Vagina (tissue), 2 donors: ENCODE measurements at regions not wholly inside any gene's neighbourhood (a gene's known extent, or its start where the extent isn't known, plus 50 kb on each side); places are given as distances from the start of the nearest gene placed in this dataset.

Experiments
- CTCF ChIP-seq, 3 experiments: fragments of 450-650 bp in 2 of 3; fragments of 200-600 bp in 1 of 3; sonication (generic) in 1 of 3; IDR thresholded peaks; one replicate each; pipeline ENCODE4 v1.5.1; 2017 to 2019; ENCODE audit warnings: antibody characterized with exemption in 3 of 3, mild to moderate bottlenecking in 2 of 3, moderate library complexity in 2 of 3
- POLR2A ChIP-seq, 2 donors: fragments of 450-650 bp; IDR thresholded peaks; one replicate each; pipeline ENCODE4 v1.6.1; 2017; ENCODE audit warnings: antibody characterized with exemption in 2 of 2, mild to moderate bottlenecking in 2 of 2, moderate library complexity in 2 of 2
- POLR2AphosphoS5 ChIP-seq, 2 donors: sonication (generic); formaldehyde crosslinking; IDR thresholded peaks; one replicate each; pipeline ENCODE4 v1.9.0; 2017; ENCODE audit warnings: antibody characterized with exemption in 2 of 2, mild to moderate bottlenecking in 2 of 2, low read depth in 1 of 2; ENCODE audit not compliant: insufficient read depth in 1 of 2

DNA sequence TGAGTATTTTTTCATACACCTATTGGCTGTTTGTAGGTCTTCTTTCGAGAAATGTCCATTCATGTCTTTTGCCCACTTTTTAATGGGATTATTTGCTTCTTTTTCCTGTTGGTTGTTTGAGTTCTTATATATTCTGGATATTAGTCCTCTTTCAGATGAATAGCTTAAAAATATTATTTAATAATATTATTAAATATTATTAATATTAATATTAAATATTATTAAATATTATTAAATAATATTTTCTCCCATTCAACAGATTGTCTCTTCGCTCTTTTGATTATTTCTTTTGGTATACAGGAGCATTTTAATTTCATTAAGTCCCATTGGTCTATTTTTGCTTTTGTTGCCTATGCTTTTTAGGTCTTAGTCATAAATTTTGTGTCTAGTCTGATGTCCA, 361.9 kb downstream of the TSN start:
- no peak for TF ChIP-seq CTCF (IDR thresholded peaks at IDR 0.05)
- no peak for TF ChIP-seq POLR2A (IDR thresholded peaks at IDR 0.05)
- no peak for TF ChIP-seq POLR2AphosphoS5 (IDR thresholded peaks at IDR 0.05; ENCODE audit: insufficient read depth in 1 of 2, low read depth in 1 of 2)
